IMR-90 (cell line): ENCODE measurements at regions not wholly inside any gene's neighbourhood (a gene's known extent, or its start where the extent isn't known, plus 50 kb on each side); places are given as distances from the start of the nearest gene placed in this dataset.

Source experiments
- BHLHE40 ChIP-seq: fragments of 150-350 bp; IDR thresholded peaks from 2 replicates; pipeline ENCODE4 v1.6.1; 2016; ENCODE audit warnings: mild to moderate bottlenecking, low read depth, low read length
- CEBPB ChIP-seq: IDR thresholded peaks from 2 replicates; pipeline ENCODE4 v1.6.1; 2012; ENCODE audit warnings: low read depth, low read length, improper control_type of control experiment
- MAFK ChIP-seq: IDR thresholded peaks from 2 replicates; pipeline ENCODE4 v1.6.1; 2012; ENCODE audit warnings: low read depth, low read length, improper control_type of control experiment
- POLR2A ChIP-seq: IDR thresholded peaks from 2 replicates; pipeline ENCODE4 v1.6.1; 2012; ENCODE audit warnings: mild to moderate bottlenecking, low read depth, low read length
- RAD21 ChIP-seq: IDR thresholded peaks from 2 replicates; pipeline ENCODE4 v1.6.1; 2012; ENCODE audit warnings: low read length, improper control_type of control experiment
- RFX5 ChIP-seq: IDR thresholded peaks from 2 replicates; pipeline ENCODE4 v1.8.0; 2012; ENCODE audit warnings: low read depth, mild to moderate bottlenecking, low read length, moderate library complexity
- TF ChIP-seq, protein P1 (sequence below): conservative IDR thresholded peaks from 2 replicates; pipeline ENCODE4 v1.5.1; 2012; ENCODE audit warnings: mild to moderate bottlenecking, low read depth, low read length, improper control_type of control experiment
- TF ChIP-seq, protein P2 (sequence below): fragments of 150-350 bp; IDR thresholded peaks from 2 replicates; pipeline ENCODE4 v1.6.1; 2016; ENCODE audit warnings: low read depth, mild to moderate bottlenecking, low read length, moderate library complexity, borderline replicate concordance

DNA sequence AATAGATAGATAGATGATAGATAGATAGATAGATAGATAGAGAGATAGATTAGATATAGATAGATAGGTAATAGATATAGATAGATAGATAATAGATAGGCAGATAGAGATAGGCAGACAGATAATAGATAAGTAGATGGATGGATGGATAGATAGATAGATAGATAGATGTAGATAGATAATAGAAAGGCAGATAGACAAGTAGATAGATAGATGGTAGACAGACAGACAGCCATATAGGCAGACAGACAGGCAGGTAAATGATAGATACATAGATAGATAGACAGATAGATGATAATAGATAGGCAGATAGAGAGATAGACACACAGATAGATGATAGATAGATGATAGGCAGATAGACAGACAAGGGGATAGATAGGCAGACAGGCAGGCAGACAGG is 191.4 kb upstream of the TNRC6C start:
- TF ChIP-seq, protein P1, sequence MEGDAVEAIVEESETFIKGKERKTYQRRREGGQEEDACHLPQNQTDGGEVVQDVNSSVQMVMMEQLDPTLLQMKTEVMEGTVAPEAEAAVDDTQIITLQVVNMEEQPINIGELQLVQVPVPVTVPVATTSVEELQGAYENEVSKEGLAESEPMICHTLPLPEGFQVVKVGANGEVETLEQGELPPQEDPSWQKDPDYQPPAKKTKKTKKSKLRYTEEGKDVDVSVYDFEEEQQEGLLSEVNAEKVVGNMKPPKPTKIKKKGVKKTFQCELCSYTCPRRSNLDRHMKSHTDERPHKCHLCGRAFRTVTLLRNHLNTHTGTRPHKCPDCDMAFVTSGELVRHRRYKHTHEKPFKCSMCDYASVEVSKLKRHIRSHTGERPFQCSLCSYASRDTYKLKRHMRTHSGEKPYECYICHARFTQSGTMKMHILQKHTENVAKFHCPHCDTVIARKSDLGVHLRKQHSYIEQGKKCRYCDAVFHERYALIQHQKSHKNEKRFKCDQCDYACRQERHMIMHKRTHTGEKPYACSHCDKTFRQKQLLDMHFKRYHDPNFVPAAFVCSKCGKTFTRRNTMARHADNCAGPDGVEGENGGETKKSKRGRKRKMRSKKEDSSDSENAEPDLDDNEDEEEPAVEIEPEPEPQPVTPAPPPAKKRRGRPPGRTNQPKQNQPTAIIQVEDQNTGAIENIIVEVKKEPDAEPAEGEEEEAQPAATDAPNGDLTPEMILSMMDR, result no peak
- TF ChIP-seq, protein P2, sequence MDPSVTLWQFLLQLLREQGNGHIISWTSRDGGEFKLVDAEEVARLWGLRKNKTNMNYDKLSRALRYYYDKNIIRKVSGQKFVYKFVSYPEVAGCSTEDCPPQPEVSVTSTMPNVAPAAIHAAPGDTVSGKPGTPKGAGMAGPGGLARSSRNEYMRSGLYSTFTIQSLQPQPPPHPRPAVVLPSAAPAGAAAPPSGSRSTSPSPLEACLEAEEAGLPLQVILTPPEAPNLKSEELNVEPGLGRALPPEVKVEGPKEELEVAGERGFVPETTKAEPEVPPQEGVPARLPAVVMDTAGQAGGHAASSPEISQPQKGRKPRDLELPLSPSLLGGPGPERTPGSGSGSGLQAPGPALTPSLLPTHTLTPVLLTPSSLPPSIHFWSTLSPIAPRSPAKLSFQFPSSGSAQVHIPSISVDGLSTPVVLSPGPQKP, result no peak
- TF ChIP-seq RFX5 (no peak), CEBPB (no peak), POLR2A (no peak), MAFK (no peak), RAD21 (no peak), BHLHE40 (no peak)
